ENCODE measurements at regions not wholly inside any gene's neighbourhood (a gene's known extent, or its start where the extent isn't known, plus 50 kb on each side); places are given as distances from the start of the nearest gene placed in this dataset.

GRCh38 chr2:185628985-185629384 lies 109.6 kb upstream of the FSIP2 start (continued):
- peak; percentile 24 for TF ChIP-seq NANOG (IDR thresholded peaks at IDR 0.05; ENCODE audit: insufficient read depth, low read depth, low read length, poor library complexity, severe bottlenecking)
- TF ChIP-seq ASH2L (IDR thresholded peaks at IDR 0.05; ENCODE audit: low read length): no peak

Measured in H1 (cell line).